GM20431 (cell line): ENCODE measurements at regions not wholly inside any gene's neighbourhood (a gene's known extent, or its start where the extent isn't known, plus 50 kb on each side); places are given as distances from the start of the nearest gene placed in this dataset.

Source experiments
- in situ Hi-C: fragments of 300-500 bp; cut with MseI, MboI; formaldehyde crosslinking; loops from one replicate; pipeline ENCODE4 v1.15.0; 2020; ENCODE audit warnings: low sequenced_read_pairs; ENCODE audit not compliant: unreplicated experiment

DNA sequence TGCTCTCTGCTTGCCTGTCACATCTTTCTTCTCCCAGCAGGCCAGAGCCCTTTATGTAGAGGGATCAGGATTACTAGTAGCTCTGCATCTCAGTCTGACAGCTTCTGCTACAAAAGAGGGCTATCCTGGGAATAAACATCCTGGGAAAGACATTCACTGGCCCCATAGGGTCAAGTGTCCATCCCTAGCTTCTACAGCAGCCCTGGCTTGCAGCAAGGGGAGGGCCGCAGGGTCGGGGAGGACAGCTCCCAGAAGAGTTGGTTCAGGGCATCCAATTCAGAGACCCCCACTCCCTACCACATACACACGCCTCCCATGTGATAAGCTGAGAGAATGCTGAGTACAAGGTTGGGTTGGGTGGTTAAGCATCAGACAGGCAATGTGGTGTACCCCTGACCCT lies 154.1 kb upstream of the PDE10A start:
- in situ Hi-C loops, result no loop called here

DNA sequence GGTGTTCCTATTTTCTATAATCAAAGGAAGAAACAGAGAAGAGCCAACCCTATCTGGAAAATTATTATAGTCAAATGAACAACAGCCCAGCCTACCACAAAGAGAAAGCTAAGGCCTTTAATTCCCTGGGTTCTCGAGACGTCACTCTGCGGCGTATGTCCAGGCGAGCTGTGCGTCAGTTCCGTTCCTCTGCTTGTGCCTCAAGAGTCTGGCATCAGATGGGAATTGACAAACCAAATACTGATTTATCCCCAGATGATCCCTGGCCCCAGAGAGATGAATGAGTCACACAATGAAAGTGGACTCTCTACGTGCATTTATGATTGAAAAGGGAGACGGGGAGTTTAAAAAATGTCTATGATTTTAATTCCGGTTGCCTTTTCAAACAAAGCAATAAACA lies 151.6 kb upstream of the PDE10A start:
- in situ Hi-C loops, result no loop called here

DNA sequence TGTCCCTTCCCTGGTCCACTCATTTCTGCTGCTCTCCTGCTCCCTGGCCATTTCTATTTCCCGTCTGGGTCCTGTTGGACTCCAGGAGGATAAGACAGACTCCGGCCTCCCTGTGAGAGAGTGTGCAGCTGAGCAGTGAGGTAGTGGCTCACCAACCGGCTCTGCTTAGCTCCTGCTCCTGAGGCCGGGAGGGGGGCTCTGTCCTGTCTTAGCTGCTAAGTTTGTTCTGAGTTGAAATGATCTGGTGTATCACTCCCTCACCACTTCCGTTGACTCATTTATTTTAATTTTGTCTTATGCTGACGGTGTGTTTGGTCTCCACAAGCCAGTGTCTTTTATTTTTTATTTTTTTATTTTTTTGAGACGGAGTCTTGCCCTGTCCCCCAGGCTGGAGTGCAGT lies 148.5 kb upstream of the PDE10A start:
- in situ Hi-C loops, result no loop called here

DNA sequence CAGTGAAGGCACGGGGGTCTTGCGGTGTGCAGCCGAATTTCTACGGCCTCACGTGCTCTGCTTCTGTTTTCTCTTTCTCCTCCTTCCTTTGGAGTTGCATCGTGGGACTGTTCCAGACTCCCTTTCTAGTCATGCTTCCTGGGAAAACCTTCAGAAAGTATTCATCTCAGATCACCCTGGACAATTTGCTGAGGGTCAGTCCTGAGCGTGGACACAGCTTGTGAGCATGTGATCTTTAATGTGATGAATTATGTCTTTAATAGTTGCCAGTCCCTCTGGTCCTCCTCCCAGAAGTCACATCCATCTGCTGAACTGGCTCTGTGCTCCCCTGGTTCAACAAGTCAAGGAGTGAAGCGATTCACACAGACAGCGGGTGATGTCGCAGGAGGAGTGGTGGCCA lies 145.0 kb upstream of the PDE10A start:
- in situ Hi-C loops, result no loop called here

DNA sequence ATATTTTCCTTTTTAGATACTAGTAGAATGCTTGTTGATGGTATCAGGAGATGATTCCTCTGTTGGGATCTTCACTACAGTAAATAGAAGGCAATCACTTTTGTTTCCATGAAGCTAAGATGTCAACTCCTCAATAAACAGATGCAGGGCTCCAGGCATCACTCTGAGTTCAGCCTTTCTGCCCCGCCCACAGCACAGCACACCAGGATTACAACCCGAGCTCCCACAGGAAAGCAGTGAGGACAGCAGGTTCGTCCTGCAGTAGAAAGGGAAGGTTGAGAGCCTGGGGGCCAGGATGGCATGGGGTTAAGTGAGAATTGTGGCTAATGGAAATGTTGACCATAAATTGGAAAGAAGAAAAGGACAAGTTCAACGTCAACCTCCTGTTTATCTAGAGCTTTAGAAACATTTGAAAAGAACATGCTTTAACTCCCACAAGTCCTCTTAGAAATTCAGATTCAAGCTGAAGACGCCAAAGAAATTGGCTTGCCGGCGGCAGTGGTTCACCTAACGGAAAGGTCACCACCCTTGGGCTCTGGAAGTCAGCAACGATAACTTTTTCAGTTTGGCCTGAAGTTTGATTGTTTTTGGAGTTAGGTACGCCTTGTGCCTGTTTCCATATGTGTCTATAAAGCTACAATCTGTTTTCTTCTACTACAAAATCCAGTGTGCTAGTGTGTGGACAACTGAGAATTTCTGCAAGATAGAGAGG lies 144.4 kb upstream of the PDE10A start:
- in situ Hi-C loops, result no loop called here

DNA sequence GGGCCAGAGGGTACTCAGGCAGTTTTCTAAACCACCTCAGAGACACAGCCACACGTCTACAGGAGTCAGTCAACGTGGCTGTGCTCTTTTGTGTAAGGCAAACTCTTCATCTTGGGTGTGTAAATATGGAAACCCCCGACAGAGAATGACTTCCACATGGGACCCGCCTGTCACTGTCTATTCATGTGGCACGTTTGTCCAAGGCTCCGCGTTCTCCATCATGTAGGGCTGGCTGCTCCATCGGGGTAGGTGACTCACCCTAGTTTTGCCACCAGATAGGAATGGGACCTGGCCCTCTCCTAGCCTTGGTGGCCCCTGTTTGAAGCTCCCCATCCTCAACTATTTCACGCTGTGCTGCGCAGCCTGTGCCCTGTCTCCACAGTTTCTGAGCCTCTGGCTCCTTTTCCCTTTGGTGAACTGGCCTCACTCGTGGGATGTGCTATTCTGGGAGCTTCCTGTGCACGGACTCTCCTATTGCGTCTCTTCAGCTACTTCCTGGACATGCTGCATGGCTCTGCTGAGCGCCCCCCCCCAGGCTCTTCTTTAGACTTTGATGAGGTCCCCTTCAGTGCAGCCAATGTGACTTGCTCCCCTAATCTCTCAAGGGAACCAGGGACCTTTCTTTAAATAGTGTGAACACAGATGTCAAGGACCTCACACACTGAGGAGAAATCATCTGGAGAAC lies 143.2 kb upstream of the PDE10A start:
- in situ Hi-C loops, result no loop called here

DNA sequence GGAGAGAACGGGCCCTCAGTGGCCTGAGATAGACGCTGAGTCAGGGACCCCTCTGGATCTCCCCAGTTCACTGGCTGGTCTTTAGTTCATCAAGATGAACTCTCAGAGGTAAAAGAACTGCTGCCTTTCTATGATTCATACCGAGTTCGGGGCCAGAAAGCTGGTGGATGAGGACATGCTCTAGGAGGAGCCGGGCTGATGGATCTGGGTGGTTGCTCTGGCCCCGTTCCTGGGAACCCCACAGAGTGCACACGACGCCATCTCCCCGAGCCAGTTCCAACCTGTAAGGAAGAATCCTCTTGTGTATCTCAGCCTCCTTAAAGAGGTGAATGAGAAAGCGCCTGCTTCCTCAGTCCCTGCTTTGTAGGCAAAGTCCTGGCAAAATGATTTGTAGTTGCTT lies 142.6 kb upstream of the PDE10A start:
- in situ Hi-C loops, result no loop called here

DNA sequence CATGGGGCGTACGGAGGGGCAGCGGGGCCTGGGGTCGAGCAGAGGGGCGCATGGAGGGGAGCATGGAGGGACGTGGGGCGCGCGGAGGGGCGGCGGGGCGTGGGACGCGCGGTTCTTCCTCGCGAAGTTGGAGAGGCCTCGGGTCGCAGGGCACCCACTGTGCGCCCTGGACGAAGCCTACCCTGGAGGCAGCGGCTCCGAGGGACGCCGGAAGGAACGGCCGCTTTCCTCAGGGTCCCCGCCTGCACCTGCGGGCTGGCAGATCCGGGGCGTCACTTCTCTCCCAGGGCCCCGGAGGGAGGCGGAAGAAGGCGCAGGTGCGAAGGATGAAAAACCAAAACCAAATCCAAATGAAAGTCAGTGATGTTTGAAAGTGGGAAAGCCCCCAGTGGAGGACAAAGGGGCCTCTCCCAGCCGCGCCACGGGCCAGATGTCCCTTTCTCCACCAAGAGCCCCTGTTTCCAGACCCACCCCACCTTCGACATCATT lies 142.1 kb upstream of the PDE10A start:
- in situ Hi-C loops, result no loop called here

DNA sequence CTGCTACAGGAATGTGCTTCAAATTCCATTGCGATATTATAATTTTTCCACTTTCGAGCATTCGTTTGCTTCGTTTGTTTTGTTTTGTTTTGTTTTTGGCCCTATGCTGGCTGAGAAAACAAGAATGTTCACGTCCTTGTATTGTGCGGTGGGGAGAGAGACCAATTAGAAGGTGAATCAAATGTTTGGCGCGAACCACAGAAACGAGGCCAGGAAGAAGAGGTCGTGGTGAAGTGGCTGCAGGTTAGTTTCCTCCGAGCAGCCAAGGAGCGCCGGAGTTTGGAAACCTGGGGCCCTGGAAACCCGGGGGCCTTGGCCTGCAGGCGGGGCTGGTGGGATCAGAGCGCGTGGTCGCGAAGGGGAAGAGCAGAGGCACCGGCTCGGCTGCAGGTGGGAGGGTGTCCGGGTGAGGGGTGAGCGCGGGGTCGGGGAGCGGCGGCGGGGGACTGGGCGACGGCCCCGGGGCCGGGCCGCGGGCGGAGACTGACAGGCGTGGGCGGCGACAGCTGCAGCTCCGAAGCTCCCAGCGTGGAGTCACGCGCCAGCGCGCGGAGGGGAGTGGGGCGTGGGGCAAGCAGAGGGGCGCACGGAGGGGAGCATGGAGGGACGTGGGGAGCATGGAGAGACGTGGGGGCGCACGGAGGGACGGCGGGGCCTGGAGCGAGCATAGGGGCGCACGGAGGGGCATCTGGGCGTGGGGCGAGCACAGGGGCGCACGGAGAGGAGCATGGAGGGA lies 141.5 kb upstream of the PDE10A start:
- in situ Hi-C loops, result no loop called here

DNA sequence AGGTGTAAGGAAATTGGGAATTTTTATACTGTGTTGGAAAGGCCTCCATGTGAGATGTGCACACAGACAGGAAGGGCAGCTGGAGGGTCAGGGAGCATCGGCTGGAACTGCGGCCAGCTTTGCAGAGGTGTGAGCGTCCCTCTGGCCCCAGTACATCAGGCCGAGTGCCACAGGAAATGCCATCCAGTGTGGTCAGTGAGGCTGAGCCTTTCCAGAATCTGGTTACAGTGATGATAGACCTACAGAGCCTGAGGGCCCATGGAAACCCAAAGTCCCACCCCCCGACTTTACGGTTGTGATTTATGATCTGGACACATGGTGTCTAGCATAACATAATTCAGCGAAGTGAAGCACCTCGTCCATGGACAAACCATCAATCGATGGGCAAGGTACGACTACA lies 137.3 kb upstream of the PDE10A start:
- in situ Hi-C loops, result no loop called here

DNA sequence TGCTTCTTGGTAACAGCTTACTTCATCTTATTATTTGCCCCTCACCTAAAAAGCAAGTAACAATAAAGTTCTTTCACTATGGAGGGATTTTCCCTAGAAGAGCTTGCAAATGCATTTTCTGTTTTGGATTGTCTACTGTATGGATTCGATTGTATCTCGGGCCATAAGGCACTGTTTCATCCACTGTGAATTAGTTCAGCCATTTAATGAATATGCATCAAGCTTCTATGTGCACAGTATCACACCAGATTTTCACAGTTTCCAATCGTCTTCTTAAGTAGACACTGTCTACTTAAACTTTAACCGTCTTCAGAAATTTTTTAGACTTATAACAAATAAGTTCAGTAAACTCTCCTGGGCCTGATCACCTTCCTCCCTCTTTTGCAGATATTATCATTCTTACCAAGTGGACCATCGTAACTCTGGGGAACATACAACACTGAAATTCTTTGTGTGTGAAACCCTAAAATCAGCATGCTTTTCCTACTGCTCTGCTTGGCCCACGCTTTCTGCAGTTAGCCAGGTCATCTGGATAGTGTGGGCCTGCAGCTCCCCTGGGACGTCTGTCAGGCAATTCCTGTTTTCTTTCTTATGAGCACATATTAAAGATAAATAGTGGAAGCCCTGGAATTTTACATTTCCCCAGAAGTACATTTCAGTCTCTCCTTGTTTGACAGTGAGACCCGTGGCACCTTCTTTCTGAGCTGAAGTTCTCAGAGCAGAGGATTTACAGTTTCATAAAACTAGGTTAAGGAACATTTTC lies 136.5 kb upstream of the PDE10A start:
- in situ Hi-C loops, result no loop called here

DNA sequence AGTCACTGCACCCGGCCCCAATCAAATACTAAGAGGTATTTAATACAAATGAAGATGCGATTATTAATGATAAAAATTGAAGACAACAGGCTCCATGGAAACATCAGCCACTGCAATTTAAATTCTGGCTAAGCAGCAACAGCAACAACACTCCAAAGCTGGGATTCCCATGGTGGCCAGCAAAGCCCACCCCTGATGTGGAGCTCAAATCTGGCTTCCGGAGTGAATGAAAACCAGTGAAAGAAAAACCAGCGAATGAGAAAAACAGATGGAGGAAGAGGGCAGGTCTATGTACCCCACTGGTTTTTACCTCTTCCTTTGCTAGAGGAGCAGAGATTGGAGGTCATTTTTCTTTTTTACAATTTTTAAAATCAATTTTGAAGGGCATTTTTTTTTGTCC lies 135.9 kb upstream of the PDE10A start:
- in situ Hi-C loops, result no loop called here

DNA sequence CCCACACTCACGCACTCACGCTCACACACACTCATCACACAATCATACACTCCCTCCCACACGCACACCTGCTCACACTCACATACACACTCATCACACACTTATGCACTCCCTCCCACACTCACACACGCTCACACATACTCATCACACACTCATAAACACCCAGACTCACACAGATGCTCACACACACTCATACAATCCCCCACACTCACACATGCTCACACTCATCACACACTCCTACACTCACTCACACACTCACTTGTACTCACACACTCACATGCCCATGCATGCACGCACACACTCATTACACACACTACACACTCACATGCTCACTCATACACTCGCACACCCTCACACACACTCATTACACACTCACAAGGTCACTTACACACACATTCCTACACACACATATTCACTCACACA lies 131.1 kb upstream of the PDE10A start:
- in situ Hi-C loops, result no loop called here

DNA sequence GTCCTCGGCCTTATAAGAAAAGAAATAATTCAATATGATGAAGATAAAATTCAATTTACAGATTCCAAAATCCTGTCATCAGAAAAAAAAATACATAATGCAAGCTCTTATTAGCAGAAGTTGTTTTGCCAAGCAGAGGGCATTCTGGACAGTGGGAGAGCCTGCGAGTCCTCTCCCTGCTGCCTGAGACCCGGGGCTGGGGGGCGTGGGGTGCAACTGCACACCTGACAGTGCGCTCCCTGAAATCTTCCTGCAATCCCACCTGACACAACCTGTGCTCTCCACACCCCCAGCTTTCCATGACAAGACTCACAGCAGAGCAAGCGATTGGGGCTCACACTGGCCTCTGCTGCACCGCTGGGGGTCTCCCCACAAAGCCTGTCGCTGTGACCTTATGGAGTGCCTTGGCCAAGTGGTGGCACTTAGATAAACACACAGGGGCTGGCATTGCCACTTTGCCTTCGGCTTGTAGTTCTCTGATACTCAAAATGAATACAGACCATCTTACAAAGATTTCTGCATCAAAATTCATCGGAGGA lies 130.3 kb upstream of the PDE10A start:
- in situ Hi-C loops, result no loop called here

DNA sequence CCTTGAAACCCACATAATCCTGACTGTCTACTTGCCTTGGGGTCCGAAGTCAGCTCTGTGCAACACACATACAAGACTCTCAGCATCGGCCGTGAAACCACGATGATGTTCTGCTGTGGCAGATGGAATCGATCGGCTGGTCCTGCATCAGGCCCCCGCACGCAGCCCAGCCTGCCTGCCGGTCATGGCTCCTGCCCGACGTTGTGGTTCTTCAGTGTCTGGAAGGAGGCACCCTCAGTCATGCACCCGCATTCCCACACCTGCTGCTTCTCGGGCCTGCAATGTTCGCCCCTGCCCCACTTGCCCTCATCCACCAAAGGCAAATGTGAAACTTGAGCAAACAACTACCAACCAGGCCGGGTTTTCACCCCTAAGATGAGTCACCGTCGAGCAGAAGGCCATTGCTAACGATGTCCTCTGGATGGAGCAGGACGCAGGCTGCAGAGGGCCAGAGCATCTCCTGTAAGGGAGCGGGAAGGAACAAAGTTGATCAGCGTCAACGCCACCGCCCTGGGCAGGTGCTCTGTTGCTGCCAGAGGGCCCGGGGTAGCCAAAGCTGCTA lies 128.9 kb upstream of the PDE10A start:
- in situ Hi-C loops, result no loop called here

DNA sequence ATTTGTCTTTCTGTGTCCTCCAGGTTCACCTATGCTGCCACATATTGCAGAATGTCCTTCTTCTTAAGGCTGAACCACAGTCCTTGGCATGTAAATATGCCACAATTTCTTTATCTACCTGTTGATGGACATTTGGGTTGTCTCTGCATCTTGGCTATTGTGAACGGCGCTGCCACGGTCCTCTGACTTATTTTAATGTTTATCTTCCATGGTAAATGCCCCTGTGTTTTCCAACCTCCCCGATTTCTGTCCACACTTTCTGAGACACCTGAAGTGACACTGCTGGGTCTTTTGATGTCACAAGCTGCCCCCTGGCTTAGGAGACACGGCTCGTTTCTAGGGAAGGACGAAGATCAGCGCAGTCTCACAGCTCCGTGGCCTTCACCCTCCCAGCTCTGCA lies 128.3 kb upstream of the PDE10A start:
- in situ Hi-C loops, result no loop called here

DNA sequence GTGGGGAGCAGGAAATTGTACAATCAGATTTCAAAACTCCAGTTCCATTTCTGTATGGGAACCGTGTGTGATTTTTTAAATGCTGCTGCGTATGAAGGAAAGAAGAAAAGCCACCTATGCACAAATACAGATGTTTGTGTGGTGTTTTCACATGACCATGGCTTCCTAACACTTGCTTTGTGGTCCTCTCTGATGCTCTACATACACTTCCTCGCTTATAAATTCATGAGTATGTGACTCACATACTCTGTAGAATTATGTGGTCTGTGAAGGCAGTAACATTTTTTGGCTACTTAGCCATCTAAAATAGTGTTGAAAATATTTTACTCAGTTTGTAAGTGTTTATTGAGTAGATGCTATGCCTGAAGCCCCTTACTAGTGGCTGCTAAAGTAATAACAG lies 119.8 kb upstream of the PDE10A start:
- in situ Hi-C loops, result no loop called here

DNA sequence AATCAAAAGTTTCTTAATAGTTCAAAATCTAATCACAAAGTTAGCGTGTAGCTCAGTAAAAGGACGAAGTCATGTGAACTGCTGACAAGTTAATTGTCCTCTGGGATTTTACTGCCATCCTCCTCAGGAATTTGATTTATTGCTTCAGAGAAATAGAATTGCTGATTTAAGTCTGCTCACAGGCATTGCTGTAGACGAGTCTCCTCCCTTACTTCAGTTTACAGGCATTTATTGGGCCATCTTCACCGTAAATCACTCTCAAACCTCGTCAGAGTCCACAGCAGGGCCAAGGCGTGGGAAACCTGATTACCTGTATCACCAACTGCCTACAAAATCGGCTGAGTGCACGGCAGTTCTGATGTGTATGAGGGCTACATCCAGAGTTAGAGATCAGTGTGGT lies 119.1 kb upstream of the PDE10A start:
- in situ Hi-C loops, result no loop called here

DNA sequence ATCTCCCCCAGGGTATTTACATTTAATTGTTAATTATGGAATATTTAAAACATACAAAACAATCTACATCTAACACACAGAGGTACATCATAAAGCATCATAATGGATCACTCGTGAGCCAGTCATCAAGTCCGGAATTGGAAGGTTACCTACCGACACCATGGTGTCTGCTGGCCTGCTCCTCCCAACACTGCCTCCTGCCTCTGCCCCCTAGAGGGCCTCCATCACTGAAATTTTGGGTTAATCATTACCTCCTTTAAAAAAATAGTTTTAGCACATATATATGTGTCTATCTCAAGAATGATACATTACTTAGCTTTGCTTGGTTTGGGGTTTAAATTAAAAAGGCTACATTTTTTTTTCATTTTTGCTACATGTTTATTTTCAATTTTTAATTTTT lies 114.6 kb upstream of the PDE10A start:
- in situ Hi-C loops, result no loop called here

DNA sequence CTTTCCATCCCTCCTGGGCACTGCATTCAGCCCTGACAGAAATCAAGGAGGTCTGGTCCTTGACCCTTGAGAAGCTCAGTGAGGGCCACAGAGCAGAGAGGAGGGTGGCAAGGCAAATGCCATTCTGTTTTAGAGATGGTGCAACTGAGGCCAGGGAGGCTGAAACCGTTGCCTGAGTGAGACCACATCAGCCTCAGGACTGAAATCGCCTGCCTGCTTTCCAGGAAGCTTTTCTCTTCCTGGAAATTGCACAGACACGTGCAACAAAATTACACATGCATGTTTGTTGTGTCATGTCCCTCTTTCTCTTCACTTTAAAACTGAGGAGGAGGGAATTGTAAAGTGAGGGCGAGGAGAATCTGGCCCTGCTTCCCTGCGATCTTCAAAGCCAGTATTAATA lies 113.7 kb upstream of the PDE10A start:
- in situ Hi-C loops, result no loop called here
